ENCODE measurements at regions not wholly inside any gene's neighbourhood (a gene's known extent, or its start where the extent isn't known, plus 50 kb on each side); places are given as distances from the start of the nearest gene placed in this dataset.

DNA sequence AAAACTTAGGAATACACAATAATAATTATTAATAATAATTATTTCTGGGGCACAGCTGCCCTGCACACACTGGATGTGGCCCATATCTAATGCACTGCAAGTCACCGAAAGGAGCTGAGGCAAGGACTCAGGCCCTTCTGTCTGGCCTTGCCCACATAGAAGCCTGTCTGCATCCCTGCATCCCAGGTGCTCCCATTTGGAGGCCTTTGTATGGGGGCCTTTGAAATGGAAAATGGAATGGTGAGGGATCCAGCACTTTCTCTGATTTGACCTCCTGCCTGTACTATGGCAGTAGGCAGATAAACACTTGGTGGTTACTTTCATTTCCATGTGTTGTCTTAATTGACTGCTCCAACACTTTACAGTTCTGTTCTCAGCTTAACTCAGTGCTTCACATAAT is 75.7 kb upstream of the PTCHD4 start:
- TF ChIP-seq EZH2 (IDR thresholded peaks at IDR 0.05) (no peak), EZH2phosphoT487 (IDR thresholded peaks at IDR 0.05; ENCODE audit: borderline replicate concordance) (no peak)
